ENCODE measurements at regions not wholly inside any gene's neighbourhood (a gene's known extent, or its start where the extent isn't known, plus 50 kb on each side); places are given as distances from the start of the nearest gene placed in this dataset.
"Not testable (repeated sequence)": the region's sequence is repeated elsewhere in the genome, so short reads cannot be mapped to it uniquely, and the experiment has no call there.

DNA sequence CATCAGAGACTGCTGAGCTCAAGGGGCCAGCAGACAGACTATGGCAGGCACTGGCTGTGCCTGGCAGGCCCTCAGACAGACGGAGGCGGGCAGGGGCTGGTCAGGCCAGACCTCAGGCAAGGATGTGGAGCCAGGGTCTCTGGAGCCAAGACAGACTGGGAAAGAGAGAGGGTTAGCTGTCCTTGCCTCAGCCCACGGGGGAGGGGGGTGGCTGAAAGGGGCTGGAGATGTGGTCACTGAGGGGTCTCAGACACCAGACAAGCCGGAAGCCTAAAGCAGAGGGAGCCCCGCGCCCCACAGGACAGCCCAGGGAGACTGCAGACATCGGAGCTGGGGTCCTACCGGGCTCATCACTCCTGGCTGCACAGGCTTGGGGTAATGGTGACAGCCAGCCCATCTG lies 141.2 kb upstream of the FOXD4L5 start:
- H3K4me3 Mint-ChIP-seq: no peak overlapping the region
- CTCF ChIA-PET: no interaction called here
- no peak for DNase-seq
- no peak overlapping the region for H3K27ac Mint-ChIP-seq
- H3K4me1 Mint-ChIP-seq: no peaks in the 10 kb centered on the region
- peaks cover 22% of the 10 kb centered on the region for H3K9me3 Mint-ChIP-seq
- no peak for ATAC-seq (ENCODE audit: low read depth)
- no peaks in the 10 kb centered on the region for H3K27me3 Mint-ChIP-seq
- intact Hi-C loops (cut with micrococcal nuclease): no loop called here
- TF ChIP-seq, protein P1, sequence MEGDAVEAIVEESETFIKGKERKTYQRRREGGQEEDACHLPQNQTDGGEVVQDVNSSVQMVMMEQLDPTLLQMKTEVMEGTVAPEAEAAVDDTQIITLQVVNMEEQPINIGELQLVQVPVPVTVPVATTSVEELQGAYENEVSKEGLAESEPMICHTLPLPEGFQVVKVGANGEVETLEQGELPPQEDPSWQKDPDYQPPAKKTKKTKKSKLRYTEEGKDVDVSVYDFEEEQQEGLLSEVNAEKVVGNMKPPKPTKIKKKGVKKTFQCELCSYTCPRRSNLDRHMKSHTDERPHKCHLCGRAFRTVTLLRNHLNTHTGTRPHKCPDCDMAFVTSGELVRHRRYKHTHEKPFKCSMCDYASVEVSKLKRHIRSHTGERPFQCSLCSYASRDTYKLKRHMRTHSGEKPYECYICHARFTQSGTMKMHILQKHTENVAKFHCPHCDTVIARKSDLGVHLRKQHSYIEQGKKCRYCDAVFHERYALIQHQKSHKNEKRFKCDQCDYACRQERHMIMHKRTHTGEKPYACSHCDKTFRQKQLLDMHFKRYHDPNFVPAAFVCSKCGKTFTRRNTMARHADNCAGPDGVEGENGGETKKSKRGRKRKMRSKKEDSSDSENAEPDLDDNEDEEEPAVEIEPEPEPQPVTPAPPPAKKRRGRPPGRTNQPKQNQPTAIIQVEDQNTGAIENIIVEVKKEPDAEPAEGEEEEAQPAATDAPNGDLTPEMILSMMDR (IDR thresholded peaks at IDR 0.05): no peak
- POLR2A ChIA-PET: no interaction called here
- H3K36me3 Mint-ChIP-seq (ENCODE audit: low read depth): no peaks in the 10 kb centered on the region

DNA sequence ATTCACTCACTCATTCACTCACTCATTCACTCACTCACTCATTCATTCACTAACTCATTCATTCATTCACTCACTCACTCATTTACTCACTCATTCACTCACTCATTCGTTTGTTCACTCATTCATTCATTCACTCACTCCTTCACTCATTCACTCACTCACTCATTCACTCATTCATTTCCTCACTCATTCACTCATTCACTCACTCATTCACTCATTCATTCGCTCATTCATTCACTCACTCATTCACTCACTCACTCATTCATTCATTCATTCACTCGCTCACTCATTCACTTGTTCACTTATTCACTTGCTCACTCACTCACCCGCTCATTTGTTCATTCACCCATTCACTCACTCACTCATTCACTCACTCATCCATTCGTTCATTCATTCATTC lies 140.2 kb upstream of the FOXD4L5 start:
- H3K27ac Mint-ChIP-seq; DNase-seq; H3K4me1 Mint-ChIP-seq; H3K27me3 Mint-ChIP-seq; H3K36me3 Mint-ChIP-seq (ENCODE audit: low read depth); intact Hi-C loops (cut with micrococcal nuclease); POLR2A ChIA-PET; ATAC-seq (ENCODE audit: low read depth); CTCF ChIA-PET; H3K4me3 Mint-ChIP-seq: not testable (repeated sequence)
- H3K9me3 Mint-ChIP-seq: peaks cover 22% of the 10 kb centered on the region

DNA sequence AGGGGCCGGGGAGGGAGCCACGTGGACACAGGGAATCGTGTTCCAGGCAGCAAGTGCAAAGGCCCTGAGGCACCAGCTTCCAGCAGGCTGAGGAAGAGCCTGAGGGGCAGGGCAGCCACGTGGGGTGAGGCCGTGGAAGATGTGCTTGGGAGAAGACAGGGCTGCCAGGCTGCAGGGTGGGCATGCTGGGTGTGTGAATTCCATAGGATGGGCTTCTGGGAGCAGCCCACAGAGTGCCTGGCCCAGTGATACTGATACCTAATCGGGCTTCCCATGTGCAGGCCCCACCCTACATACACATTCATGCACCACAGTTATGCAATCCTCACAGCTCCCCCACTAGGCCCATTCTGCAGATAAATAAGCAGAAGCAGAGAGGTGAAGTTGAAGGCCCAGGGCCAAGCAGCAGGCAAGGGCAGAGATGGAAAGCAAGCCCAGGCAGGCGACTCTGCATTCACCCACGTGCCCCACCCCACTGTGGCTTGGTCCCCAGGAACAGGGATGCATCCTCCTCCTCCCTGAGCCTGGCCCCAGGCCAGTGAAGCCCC lies 139.5 kb upstream of the FOXD4L5 start:
- POLR2A ChIA-PET; ATAC-seq (ENCODE audit: low read depth): not testable (repeated sequence)

DNA sequence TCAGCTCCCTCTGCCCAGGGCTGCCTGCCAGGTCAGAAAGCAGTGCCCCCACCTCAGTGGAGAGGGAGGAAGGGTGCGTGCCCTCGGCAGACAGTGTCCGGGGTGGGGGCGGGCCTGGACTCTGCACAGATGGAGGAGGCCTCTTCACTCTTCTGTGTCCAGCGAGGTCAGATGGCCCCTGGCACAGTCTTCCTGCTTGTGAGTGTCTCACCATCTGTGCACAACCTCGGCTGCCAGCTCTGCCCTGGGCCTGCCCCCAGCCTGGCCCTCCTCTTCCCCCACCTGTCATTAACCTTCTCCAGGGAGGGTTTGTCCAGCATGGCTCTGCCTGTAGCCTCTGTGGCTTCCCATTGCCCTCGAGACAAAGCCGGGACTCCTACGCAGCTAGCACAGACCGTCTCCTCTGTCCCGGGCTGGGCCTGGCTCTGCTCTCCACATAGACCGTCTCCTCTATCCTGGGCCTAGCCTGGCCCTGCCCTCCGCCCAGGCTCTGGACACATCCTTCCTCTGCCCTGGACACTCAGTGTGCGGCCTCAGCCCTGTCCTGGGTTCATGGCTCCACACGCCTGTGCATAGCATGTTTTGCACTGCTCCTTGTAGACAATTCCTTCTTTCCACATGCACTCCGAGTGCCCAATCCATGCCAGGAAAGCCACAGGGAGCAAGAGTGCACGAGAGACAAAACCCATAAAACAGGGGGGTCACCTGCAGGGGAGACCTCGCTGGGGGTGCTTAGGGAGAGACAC lies 138.9 kb upstream of the FOXD4L5 start:
- intact Hi-C loops (cut with micrococcal nuclease); DNase-seq; H3K27me3 Mint-ChIP-seq; POLR2A ChIA-PET; H3K4me1 Mint-ChIP-seq; ATAC-seq (ENCODE audit: low read depth); CTCF ChIA-PET; H3K27ac Mint-ChIP-seq; H3K36me3 Mint-ChIP-seq (ENCODE audit: low read depth); H3K4me3 Mint-ChIP-seq: not testable (repeated sequence)
- H3K9me3 Mint-ChIP-seq: peaks cover 22% of the 10 kb centered on the region

More for the DNA sequence above, 139.5 kb upstream of the FOXD4L5 start:
- H3K36me3 Mint-ChIP-seq (ENCODE audit: low read depth); CTCF ChIA-PET; intact Hi-C loops (cut with micrococcal nuclease); DNase-seq; H3K27me3 Mint-ChIP-seq; H3K27ac Mint-ChIP-seq; H3K4me3 Mint-ChIP-seq; H3K4me1 Mint-ChIP-seq: not testable (repeated sequence)
- H3K9me3 Mint-ChIP-seq: peaks cover 22% of the 10 kb centered on the region

DNA sequence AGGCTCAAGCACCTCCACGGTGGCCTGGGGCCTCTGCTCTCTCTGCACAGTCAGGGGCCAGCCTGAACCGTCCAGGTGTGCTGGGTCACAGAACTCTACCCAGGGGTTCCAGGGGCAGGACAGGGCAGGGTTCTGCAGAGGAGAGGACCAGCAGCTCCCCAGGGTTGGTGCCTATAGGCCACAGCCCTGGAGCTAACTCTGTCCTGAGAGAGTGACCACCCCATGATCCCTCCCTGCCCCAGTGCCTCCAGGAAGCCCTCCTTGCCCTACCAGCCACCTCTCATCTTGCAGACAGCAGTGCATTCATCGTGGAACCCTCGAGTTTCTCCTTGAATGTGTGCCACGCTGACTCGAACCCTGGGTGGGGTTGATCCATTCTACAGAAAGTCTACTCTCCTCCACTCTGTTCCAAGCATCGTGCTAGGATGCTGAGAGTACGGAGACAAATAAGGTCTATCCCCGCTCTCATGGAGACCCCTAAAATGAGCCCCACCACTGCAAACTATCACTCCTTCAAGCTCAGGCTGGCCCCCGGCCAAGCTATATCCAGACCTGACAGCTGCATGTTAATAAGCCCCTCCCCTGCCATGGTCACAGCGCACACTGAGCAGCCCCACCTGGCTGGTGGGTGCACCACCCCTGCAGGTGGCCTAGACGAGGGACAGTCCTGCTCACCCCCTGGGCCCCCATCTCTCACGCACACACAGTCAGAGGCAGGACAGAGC lies 138.1 kb upstream of the FOXD4L5 start:
- CTCF ChIA-PET; intact Hi-C loops (cut with micrococcal nuclease); H3K27me3 Mint-ChIP-seq; POLR2A ChIA-PET; ATAC-seq (ENCODE audit: low read depth); H3K4me1 Mint-ChIP-seq; H3K4me3 Mint-ChIP-seq; H3K27ac Mint-ChIP-seq; DNase-seq; H3K36me3 Mint-ChIP-seq (ENCODE audit: low read depth): not testable (repeated sequence)
- H3K9me3 Mint-ChIP-seq: peaks cover 22% of the 10 kb centered on the region

DNA sequence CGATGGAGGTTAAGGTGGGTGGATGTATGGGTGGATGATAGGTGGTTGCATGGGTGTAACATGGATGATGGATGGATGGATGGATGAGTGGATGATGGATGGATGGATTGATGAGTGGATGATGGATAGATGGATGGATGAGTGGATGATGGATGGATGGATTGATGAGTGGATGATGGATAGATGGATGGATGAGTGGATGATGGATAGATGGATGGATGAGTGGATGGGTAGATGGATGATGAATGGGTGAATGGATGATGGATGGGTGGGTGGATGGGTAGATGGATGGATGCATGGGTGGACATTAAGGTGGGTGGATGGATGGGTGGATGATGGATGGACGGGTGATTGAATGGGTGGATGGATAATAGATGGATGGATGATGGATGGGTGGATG lies 136.5 kb upstream of the FOXD4L5 start:
- POLR2A ChIA-PET; H3K4me3 Mint-ChIP-seq; H3K4me1 Mint-ChIP-seq; CTCF ChIA-PET; H3K27ac Mint-ChIP-seq; H3K27me3 Mint-ChIP-seq; intact Hi-C loops (cut with micrococcal nuclease); DNase-seq; ATAC-seq (ENCODE audit: low read depth); H3K36me3 Mint-ChIP-seq (ENCODE audit: low read depth): not testable (repeated sequence)
- H3K9me3 Mint-ChIP-seq: peaks cover 22% of the 10 kb centered on the region

DNA sequence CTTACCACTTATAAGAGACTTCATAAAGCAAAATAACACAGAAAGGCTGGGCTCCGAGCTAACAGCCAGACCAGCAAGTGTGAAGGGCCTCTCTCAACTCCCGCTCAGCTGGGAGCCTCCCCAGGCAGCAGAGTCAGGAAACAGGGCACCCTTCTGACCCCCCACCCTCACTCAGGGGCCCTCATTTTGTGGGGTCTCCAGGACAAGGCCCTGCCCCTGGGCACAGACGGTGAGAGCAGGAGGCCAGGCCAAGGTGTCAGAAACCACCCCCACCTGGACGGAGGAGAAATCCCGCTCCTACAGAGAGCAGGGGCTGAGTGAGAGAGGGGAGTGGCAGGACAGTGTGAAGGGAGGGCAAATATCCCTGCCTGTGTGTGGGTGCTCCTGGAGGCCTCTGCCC lies 135.8 kb upstream of the FOXD4L5 start:
- H3K27me3 Mint-ChIP-seq: no peaks in the 10 kb centered on the region
- H3K4me1 Mint-ChIP-seq: no peaks in the 10 kb centered on the region
- TF ChIP-seq, protein P1 (IDR thresholded peaks at IDR 0.05): no peak
- ATAC-seq (ENCODE audit: low read depth): no peak
- no peak overlapping the region for H3K4me3 Mint-ChIP-seq
- intact Hi-C loops (cut with micrococcal nuclease): no loop called here
- H3K9me3 Mint-ChIP-seq: peaks cover 23% of the 10 kb centered on the region
- ChIA-PET CTCF (no interaction called here), POLR2A (no interaction called here)
- DNase-seq: no peak
- H3K36me3 Mint-ChIP-seq (ENCODE audit: low read depth): no peaks in the 10 kb centered on the region
- no peak overlapping the region for H3K27ac Mint-ChIP-seq

DNA sequence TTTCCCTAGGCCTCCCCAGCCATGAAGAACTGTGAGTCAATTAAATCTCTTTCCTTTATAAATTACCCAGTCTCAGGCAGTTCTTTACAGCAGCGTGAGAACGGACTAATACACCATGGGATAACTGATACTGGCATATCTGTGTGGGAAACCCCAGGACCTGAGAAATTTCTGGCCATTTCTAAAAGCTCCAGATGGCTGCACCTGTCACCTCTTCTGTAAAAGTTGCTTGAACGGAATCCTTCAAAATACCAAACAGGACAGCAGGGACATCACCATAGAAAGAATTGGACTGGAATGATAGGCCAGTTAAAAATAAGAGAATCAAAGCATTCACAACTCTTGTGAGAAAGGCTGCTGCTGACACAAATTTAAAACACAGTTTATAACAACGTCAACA lies 134.0 kb upstream of the FOXD4L5 start:
- intact Hi-C loops (cut with micrococcal nuclease); H3K4me1 Mint-ChIP-seq; POLR2A ChIA-PET; H3K27me3 Mint-ChIP-seq; CTCF ChIA-PET; H3K4me3 Mint-ChIP-seq; ATAC-seq (ENCODE audit: low read depth); H3K36me3 Mint-ChIP-seq (ENCODE audit: low read depth); H3K27ac Mint-ChIP-seq; DNase-seq: not testable (repeated sequence)
- peaks cover 23% of the 10 kb centered on the region for H3K9me3 Mint-ChIP-seq

DNA sequence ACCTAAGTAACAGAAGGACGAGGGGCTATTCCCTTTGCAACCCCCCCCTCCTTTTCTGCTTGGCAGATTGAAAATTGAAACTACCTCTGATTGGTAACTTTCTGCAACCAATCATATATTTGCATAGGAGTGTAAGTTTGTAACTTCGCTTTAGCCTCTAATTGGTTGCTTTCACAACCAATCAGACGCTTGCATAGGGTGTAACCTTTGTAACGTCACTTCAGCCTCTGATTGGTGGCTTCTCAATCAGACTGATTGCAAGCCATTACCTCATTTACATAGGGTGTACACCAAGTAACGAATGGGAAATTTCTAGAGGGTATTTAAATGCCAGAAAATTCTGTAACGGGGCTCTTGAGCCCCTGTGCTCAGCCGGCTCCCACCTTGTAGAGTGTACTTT lies 131.9 kb upstream of the FOXD4L5 start:
- H3K4me3 Mint-ChIP-seq; POLR2A ChIA-PET; H3K36me3 Mint-ChIP-seq (ENCODE audit: low read depth); intact Hi-C loops (cut with micrococcal nuclease); H3K27me3 Mint-ChIP-seq; DNase-seq; CTCF ChIA-PET; H3K4me1 Mint-ChIP-seq; ATAC-seq (ENCODE audit: low read depth); H3K27ac Mint-ChIP-seq: not testable (repeated sequence)
- peaks cover 23% of the 10 kb centered on the region for H3K9me3 Mint-ChIP-seq

DNA sequence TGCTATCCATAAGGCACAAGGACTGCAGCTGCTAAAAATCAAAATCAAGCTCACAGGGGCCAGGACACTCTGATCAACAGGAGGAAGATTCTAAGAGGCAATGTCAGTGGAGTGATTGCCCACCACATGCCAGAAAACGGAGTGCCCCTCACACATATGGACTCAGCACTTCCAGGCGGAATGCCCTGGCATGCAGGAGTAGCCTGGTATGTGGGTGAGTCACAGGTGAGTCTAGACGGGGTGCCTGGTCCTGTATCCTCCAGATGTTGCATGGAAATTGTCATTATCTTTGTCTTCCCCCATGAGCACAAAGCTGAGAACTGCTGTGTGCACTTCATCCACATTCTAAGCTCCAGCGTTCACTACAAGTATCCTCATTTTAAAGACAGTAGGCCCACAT lies 129.2 kb upstream of the FOXD4L5 start:
- H3K9me3 Mint-ChIP-seq: peaks cover 22% of the 10 kb centered on the region
- H3K4me3 Mint-ChIP-seq; DNase-seq; intact Hi-C loops (cut with micrococcal nuclease); H3K27me3 Mint-ChIP-seq; CTCF ChIA-PET; POLR2A ChIA-PET; ATAC-seq (ENCODE audit: low read depth); H3K4me1 Mint-ChIP-seq; H3K27ac Mint-ChIP-seq; H3K36me3 Mint-ChIP-seq (ENCODE audit: low read depth): not testable (repeated sequence)
